ENCODE measurements at regions not wholly inside any gene's neighbourhood (a gene's known extent, or its start where the extent isn't known, plus 50 kb on each side); places are given as distances from the start of the nearest gene placed in this dataset.

DNA sequence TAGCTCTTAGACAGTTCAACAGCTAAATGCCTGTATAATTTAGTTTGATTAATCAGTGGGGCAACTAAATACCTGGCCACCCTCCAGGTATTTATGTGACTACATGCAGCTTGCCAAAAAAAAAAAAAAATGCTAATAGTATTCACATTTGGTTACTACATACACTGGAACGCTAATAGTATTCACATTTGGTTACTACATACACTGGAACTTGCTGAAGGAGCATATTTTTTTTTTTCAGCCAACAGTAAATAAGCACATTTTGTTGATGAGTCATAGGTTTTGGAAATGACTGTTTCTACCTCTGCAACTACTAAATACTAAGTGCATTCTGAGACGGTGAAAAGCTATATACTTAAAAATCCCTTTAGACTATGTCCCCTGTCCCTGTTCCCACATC is 1172.3 kb downstream of the LRFN5 start:
- TF ChIP-seq, protein P1, sequence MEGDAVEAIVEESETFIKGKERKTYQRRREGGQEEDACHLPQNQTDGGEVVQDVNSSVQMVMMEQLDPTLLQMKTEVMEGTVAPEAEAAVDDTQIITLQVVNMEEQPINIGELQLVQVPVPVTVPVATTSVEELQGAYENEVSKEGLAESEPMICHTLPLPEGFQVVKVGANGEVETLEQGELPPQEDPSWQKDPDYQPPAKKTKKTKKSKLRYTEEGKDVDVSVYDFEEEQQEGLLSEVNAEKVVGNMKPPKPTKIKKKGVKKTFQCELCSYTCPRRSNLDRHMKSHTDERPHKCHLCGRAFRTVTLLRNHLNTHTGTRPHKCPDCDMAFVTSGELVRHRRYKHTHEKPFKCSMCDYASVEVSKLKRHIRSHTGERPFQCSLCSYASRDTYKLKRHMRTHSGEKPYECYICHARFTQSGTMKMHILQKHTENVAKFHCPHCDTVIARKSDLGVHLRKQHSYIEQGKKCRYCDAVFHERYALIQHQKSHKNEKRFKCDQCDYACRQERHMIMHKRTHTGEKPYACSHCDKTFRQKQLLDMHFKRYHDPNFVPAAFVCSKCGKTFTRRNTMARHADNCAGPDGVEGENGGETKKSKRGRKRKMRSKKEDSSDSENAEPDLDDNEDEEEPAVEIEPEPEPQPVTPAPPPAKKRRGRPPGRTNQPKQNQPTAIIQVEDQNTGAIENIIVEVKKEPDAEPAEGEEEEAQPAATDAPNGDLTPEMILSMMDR (IDR thresholded peaks at IDR 0.05; ENCODE audit: borderline replicate concordance, extremely low read depth, low read length, poor library complexity, severe bottlenecking) = no peak
- no peak for TF ChIP-seq EZH2 (IDR thresholded peaks at IDR 0.05; ENCODE audit: borderline replicate concordance, low read depth, low read length, severe bottlenecking)

Measured in DND-41 (cell line).